GM21526 (cell line): ENCODE measurements at regions not wholly inside any gene's neighbourhood (a gene's known extent, or its start where the extent isn't known, plus 50 kb on each side); places are given as distances from the start of the nearest gene placed in this dataset.

Source experiments
- ATAC-seq: cut with Tn5 transposase; IDR thresholded peaks from one replicate; pipeline ENCODE4 v1.9.1; 2021; ENCODE audit warnings: moderate library complexity; ENCODE audit not compliant: unreplicated experiment, low FRiP score

DNA sequence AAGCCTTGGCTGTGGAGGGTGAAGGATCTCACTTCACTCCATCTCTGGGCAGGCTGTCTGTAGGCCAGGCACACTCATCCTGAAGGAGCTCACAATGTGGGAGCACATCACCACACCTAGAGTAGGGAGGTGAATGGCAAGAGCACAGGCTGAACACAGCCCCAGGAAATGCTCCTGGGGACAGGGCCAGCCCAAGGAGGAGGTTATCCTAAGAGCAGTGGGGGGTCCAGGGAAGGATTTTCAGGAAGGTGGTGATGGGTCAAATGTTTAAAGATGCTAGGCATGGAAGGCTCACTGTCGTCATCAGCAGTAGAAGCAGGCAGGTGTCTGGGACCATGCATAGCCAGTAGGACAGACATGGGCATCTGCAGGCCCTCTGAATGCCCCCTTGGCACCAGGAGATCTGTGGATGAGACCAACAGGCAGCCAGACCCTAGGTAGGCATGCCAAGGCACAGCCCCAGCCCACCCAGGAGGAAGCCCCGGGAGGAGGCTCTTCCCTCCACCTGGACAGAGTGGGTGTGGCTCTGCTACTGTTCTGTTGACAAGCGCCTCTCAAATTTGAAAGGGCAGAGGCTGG, 91.7 kb upstream of the RAB6C start:
- ATAC-seq: no peak

DNA sequence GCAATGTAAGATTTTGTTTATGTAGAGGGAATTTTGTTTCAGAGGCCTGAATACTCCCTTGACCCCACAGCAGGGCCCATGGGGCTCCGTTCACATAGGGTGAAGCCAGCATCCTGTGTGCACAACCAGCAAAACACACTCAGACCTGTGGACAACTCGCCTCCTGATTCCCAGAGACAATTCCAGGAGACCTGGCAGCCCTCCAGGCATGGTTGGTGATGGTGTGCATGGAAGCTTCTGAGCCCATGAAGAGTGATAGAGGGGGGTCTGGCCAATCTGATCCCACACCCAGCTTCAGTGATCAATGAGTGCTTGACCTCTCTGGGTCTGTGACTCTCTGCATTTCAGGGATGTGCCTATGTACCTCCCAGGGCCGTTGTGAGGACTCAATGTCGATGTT, 91.0 kb upstream of the RAB6C start:
- ATAC-seq: no peak

DNA sequence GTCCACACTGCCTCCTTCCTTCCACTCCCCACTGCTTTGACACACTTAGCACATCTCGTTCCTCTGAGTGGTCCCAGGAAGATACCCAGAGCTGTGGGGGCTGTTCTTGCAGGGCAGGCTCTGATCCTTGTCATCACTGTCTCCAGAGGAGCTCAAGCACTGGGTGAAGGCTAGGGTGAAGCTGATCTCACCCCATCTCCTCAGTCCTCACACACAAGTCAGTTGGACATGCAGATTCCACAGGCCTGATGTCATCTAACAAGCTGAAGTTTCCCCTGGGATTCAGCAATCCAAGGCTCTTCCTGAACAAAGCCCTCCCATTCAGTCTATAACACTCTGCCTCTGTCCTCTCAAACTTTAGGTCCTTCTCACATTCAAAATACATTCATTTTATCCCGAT, 90.6 kb upstream of the RAB6C start:
- ATAC-seq: no peak

DNA sequence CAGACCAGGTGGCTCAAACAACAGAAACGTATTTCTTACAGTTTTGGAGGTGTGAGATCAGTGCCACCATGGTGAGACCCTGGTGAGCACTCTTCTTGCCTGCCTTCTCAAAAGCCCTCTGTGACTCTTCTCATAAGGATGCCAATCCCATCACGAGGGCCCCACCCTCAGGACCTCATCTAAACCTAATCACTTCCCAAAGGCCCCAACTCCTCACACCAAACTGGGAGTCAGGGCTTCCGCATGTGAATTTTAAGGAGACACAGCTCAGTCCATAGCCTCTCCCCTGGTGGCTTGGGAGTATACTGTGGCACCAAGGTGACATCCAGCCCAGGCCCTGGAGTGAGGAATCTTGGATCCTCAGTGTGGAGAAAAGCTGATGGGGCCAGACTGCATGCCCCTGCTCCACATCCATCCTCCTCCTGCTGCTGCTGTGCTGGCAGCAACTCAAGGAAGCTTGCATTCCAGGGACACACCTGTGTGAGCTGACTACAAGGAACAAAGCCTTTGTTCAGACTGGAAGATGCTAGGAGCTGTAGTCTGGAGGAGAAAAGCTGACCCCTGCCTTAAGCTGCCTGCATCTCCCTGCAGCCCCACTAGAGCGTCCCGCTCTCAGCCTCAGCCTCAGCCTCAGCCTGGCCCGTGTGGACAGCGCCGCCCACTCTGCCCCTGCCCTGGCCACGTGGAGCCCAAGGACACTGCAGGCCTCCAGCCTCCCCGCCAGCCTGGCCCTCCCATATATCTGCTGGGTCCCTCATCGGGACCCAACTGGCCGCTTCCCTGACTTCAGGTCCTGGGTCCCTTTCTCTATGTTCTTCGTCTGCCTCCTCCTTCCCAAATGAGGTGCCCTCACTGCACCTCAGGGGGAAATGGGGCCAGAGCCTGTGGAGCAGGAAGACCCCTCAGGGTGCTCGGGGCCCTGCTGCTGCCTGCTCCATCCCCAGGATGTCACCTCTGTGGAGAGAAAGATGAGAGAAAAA, 87.8 kb upstream of the RAB6C start:
- ATAC-seq: no peak

DNA sequence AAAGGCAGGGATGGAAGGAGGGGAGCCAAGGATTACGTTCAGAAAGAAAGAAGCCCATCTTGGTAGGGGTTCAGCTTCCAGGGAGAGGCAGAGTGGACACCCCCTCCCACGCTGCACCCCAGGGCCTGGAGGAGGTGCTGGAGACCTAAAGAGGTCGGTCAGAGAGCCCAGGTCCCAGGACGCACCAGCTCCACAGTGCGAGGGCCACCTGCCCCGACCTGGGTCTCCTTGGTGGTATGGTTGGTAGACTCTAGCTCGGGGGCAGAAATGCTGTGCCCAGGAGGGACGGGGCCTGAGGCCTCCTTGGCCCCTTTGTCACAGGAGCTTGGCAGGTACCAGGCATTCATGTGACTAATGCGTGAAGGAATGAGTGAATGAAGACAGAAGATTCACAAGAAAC, 87.1 kb upstream of the RAB6C start:
- no peak for ATAC-seq

DNA sequence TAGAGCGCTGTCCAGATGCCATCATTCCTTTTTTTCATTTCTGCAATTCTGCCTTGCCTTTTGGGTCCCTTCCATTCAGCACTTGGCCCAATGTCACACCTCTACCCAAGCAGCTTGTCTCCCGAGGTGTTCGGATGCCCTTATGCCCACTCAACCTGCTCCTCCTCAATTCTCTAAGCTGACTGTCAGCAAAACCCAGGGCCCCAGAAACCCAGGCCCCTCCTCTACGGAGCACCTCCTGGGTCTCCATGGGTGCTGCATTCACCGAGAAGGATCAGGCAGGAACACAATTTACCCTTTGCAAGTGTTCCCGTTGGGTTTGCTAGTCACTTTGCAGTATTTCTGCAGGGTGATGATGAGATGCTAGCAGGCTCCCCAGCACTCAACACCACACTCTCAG, 86.7 kb upstream of the RAB6C start:
- ATAC-seq: no peak

DNA sequence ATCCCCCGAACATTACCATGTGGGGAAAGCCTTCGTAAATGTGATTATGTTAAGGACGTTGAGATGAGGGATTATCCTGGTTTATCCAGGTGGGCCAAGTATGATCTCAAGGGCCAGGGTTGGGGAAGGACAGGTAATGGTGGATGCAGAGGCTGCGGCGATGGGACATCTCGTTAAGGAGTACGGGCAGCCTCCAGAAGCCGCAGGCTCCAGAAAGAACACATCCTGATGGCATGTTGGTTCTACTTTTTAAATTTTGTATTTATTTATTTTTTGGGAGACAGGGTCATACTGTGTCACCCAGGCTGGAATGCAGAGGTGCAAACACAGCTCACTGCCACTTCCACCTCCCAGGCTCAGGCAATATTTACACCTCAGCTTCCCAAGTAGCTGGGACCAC, 86.2 kb upstream of the RAB6C start:
- ATAC-seq: no peak

DNA sequence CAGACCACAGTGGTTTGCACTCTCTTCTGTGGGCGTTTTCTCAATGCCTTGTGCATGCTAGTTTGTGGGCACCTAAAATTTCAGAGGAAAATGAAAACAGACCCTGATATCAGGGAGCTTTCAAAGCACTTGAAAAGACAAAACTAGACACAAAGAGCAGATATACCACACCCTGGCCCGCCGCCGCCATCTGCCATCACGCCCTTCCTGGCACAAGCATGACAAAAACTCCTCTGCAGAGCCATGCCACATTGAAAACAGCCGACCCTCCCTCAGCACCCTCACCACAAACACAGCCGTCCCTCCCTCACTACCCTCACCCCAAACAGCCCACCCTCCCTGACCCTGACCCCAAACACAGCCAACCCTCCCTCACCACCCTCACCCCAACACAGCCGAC, 84.8 kb upstream of the RAB6C start:
- no peak for ATAC-seq

DNA sequence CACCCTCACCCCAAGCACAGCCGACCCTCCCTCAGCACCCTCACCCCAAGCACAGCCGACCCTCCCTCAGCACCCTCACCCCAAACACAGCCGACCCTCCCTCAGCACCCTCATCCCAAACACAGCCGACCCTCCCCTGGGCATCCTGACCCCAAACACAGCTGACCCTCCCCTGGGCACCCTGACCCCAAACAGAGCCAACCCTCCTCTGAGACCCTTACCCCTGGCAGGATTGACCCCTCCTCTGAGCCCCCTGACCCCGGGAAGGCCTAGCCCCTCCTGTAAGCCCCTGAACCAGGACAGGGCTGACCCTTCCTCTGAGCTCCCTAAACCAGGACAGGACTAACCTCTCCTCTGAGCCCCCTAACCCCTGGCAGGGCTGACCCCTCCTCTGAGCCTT, 84.4 kb upstream of the RAB6C start:
- no peak for ATAC-seq

DNA sequence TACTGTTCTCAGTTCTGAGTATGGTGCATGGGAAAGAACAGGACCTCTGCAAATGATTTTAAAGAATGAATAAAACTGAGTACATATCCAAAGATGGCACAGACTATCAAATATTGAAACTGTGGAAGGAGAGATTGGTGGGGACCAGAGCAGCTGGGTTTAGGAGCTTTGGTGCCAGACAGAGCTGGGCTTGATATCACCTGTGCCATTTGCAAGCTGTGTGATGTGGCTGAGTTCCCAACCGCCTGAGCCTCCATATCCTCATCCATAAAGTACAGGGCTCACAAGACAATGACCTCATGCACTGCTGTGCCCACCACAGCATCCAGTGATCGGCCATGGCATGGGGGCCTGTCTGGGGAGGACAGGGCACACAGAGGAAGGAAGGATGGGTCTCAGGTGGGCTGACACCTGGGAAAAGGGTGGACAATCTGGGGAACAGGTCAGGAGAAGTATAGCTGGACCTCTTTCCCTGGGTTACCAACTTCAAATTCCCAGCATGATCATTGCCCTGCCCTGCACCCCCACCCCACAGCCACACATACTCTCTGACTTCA, 83.9 kb upstream of the RAB6C start:
- no peak for ATAC-seq

DNA sequence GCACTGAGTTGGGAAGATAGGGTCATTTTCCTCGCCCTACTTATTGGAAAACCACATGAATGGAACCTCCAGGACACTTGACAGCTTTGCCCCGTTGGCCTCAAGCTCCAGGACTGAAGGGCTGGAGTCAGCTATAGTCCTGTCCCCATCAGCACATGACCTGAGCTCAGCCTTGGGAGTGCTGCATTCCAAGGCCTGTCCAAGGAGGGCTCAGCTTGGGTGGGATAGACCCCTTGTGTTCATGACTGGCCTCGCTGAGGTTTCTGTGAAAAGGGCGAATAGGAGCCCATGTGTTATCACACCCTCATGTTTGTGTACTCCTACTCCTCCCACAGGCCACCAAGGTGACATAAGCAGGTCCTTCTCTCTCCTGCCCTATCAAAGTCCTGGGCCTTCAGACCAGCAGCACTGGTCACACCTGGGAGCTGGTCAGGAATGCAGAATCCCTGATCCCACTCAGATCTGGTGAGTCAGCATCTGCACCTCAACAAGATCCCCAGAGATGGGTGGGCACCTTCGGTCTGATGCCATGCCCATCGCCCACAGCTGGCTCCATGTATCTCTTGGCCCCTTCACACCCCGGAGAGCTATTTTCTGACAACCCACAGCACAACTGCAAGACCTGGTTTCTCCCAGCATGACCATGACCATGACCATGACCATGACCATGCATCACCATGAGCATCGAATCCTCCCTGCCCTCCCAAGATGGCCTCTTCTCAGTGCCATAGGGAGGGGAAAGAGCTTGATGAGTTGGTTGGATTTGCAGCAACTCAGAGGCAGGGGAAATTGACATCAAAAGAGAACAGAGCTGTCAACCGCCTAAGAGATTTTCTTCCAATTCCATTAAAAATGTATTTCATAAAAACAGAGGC, 83.0 kb upstream of the RAB6C start:
- ATAC-seq: no peak

DNA sequence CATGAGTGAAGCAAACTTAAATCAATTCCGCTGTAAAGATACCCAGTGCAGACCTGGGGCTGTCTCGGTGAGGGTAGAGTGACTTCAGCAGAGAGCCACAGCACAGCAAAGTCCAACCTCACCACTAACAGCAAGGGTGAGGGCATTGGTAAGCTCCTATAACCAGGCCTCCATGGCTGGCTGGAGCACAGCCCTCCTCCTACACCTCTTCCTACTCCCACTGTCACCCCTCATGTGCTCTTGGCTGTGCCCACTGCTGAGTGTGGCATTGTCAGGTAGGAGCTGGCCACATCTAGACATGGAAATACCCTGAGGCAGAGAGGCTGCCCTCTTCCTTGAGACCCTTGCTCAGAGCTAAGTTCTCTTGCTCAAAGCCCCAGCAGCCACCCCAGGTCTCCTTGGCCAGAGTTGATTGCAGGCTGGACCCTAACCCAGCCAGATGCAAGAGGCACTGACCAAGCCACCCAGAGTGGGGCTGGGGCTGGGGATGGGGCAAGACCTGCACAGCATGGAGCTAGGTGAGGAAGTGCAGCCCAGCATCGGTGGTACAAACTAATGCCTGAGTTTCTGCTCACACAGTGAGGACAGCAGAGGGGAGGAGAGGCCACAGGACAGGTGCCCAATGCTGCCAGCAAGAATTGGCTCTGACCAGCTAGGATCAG, 77.6 kb upstream of the RAB6C start:
- no peak for ATAC-seq

DNA sequence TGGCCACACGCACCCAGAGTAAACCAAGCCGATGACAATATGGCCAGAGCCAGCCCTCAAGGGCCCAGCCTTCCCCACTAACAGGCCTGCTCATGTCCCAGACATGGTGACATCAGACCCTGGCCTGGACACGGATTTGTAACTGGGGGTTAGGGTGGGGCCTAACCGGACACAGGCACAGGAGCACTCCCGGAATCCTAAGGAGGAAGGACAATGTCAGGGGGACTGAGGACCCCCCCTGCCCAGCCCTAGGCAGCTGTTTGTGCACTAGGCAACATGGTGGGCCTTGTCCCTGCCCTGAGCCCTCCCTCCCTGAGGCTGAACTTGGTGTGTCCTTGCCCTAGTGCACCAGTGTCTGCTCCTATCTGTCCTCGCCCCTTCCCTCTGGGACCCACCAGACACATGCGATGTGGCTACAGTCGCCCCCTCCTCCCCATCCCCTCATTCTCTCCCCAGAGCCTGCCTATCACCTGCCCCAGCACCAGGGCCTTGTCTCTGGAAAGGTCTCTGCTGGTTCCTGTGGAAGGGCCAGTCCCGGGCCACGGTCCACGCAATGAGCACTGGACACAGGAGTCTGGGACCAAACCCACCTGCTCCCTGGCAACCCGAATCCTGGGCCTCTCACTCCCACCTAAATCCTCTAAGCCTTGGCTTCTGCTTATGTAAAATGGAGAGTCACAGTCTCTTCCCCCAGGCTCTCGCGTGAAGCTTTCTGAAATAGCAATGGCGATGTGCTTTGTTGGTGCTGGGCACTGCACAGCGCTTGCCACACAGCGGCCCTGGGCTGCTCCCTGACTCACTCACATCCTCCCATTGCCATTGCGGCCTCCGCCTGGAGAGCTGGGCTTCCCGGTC, 76.5 kb upstream of the RAB6C start:
- no peak for ATAC-seq

DNA sequence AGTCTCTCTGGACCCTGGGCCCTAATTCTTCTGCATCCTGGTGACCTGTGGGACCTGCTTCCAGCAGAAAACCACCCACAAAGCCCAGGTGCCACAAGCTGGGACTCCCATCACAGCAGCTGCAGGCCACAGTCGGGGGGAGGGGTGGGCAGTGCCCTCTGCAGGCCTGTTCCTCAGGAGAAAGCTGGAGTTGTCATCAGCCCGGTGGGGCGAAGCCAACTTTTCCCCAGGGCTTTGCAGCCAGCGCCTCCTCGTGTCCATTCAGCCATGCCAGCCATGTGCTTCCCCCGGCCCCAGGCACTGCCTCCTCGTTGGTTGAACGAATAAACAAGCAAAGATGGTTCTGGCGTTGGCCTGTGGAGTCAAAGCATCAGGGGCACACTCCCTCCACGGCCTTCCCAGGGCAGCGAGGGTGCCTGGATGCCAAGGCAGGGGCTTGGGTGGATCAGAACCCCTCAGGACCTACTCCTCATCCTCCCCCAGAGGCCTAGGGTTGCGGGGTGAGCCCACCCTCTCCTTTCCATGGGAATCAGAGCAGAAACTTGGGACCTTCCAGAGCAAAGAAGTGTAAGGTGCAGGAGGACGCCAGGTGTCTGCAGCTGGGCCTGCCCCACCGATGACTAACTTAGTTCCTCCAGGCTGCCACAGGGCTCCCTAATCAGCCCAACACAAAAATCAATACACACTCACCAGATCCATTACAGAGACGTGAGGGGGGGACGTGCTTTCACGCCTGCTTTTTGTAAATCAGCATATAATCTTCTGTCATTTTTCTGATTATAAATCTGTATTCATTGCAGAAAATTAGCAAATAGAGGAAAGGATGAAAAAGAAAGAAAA, 75.7 kb upstream of the RAB6C start:
- no peak for ATAC-seq

DNA sequence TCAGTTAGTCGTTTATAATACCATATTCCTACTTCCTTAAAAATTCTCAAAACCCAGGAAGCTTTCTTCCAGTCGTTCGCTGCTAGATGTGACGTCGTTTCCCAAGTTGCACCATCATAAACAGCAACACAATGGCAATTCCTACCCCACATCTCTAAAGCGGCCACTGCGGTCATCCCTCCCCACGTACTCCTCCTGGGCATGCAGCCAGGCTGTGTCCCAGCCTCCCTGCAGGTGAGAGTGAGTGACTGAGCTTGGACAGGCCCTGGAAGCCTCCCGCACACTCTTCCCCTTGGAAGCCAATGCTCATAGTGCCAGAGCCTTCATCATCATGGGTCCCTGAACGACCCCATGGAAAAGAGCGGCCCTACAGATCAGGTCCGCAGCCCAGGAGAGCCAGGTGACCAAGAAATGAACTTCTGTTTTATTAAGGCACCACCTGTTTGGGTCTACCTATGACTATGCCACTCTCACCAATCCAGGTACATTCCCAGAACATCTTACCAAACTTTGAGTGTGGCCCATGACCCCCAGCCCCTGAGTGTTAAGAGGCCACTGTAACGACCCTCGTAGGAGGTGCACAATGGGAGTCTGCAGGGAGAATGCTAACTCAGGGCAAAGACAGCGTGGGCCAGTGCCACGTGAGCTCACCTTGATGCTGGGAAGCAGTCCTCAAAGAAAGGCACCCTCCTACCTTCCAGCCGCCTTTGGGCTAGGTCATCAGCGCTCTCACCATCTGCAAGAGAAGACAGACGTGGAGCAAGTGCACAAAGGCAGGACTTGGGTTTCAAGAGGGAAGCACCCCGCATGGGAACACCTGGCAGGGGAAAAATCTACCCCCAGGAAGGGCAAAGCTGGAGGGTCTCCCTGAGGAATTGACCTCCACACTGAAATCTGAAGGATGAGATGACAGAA, 74.7 kb upstream of the RAB6C start:
- ATAC-seq: no peak

DNA sequence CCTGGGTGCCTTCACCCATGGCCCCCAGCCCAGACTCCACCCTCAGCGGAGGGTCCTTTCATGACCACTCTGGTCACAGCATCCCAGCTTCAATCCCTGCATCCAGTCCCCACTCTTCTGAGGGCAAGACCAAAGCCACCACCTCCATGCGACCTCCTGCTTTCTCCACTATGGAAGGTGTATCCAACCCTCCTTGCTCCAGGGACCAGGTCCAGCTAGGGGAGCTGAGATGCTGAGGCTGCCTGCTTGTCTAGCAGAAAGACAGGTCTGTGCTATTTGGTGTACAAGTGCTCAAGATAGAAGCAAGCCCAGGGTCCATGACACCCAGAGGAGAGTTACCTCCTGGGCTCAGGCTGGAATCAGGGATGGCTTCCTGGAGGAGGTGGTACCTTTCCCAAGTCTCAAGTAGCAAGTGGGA, 73.8 kb upstream of the RAB6C start:
- no peak for ATAC-seq

DNA sequence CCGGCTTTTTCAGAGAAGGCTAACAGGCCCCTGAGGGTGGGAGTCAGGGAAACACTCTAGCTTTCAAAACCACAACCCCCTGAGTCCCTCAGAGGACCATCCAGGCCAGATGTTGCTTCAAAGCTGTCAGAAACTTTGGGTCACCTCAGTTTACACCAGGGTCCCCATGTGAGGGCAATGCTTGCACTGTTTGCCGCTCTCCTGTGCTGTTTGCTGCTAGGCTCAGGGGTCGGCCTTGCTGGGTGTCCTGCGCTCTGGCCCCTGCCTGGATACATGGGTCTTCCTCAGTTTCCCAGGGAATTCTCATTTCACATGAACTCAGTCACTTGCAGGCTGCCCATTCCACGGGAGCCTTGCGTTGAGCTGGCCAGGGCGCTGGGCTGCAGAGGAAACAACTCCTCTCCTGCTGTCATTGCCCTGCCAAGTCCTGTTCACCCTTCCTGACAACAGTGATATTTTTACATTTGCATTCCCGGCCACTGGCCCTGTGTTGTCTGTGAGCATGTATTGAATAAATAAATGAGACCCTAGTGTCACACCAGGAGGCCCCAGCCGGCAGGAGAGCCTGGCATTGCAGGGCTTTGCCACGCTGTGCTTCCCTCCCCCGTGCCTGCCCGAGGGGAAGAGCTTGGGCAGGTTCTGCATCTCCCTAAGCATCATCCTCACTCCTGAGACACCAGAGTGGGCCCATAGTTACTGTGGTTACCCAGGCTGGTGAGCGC, 73.2 kb upstream of the RAB6C start:
- no peak for ATAC-seq
